GM12892 (cell line): ENCODE measurements at regions not wholly inside any gene's neighbourhood (a gene's known extent, or its start where the extent isn't known, plus 50 kb on each side); places are given as distances from the start of the nearest gene placed in this dataset.

Experiments used
- DNase-seq: peaks from one replicate; pipeline ENCODE4 v3.0.0; 2011; ENCODE audit not compliant: insufficient read length
- FAIRE-seq: peaks from 2 replicates; lab custom pipeline; 2011; peaks lifted over from hg19 to GRCh38; lab: Jason Lieb, UNC
- POLR2A ChIP-seq: IDR thresholded peaks from 2 replicates; pipeline ENCODE4 v1.6.1; 2011; ENCODE audit warnings: low read depth, low read length, control low read depth
- POLR2AphosphoS5 ChIP-seq: IDR thresholded peaks from 2 replicates; pipeline ENCODE4 v1.6.1; 2011; ENCODE audit warnings: low read depth, low read length, control low read depth
- TAF1 ChIP-seq: IDR thresholded peaks from 2 replicates; pipeline ENCODE4 v1.6.1; 2011; ENCODE audit warnings: low read depth, mild to moderate bottlenecking, control low read depth, low read length, borderline replicate concordance

DNA sequence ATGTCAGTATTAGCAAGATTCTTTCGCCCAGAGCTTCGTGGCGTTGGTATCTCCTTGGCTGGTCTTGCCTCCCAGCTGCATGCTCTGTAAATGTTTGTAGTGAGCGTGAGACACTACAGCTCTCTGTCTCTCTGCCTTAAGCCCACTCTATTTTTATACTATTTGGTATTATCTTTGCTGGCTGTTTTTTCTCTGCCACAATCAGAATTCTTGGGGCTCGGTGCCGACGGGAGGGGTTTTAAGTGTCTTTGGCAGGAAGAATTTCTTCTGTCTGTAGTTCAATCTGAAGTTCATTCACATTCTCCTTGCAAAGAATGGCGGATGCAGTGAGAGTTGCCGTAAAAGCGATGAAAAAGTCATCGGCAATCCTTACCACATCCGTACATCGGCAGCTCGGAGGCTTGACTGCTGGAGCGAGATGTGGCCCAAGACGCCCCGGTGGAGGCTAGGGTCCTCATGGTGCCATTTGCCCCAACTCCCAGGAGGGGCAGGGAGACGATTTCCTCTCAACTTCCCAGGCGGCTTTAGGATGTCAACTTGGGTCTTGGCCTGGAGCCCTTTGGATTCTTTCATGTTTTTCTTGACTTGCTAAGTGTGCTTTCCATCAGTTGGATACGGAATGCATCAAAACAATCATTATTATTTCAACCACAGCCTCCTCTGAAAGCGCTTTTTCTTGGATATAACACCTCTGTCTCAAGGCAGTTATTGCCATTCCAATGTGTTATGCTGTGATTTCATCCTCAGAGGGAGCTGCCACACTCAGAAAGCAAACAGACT lies 132.3 kb upstream of the SDK2 start:
- DNase-seq = no peak
- TF ChIP-seq POLR2AphosphoS5 (no peak), POLR2A (no peak)
- FAIRE-seq = no peak

DNA sequence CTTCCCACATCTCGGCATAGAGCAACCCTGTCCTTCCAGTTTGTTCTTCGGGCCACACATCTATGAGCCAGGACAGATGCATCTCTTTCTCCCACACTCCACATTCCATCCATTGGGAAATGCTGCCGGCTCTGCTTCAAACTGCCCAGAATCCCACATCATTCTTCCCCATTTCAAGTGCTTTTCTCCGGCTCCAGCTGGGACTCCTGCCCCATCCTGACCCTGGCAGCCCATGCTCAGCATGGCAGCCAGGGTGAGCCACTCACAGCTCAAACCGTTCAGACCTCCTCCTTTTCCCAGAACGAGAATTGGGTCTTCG lies 132.8 kb upstream of the SDK2 start:
- no peak for DNase-seq
- no peak for FAIRE-seq
- TF ChIP-seq POLR2AphosphoS5 = no peak
- no peak for TF ChIP-seq POLR2A
- TF ChIP-seq TAF1 = no peak

DNA sequence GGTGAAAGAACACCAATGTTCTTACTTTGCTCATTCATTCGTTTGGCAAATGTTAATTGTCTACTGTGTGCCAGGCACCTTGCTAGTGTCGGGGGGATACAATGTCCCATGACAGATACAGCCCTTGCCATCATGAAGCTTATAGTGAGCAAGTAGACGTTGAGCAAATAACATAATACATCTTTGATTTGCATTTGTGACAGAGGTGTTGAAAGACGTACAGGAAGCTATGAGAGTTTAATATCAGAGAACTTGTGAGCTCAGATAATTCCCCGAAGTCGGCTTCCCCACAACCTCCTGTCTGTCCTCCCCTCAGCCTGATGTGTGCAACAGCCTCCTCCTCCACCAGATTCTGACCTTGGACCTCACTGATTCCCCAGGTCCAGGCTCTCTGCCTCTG lies 138.0 kb upstream of the SDK2 start:
- FAIRE-seq (no peak), DNase-seq (no peak)
- TF ChIP-seq POLR2AphosphoS5 (no peak), POLR2A (no peak), TAF1 (no peak)

DNA sequence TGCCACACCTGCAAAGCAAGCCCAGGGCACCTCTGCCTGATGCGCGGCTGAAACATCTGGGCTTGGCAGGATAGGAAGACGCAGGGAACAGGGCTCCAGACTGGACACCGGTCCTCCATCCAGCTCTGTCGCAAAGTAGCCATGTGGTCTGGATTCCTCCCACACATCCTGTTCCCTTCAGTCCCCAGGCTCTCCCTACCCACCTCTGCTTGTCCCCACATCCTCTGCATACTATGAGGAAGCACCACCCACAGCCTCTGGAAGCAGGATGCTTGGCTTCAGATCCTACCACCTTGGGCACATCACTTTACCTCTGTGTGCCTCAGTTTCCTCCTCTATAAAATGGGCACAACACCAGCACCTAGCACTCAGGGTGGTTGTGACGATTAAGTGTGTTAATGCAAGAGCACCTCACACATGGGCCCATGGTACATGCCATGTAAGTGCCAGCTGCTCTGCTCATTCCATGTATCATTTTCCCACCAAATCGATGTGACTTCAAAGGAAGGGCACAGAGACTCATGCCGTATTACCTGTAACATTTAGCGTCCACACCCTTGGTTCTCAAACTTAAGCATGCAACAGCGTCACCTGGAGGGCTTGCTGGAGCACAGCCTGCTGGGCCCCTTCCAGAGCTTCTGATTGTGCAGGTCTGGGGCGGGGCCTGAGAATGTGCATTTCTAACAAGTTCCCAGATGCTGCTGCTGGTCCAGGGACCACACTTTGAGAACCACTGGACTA lies 138.6 kb upstream of the SDK2 start:
- DNase-seq (no peak), FAIRE-seq (no peak)

DNA sequence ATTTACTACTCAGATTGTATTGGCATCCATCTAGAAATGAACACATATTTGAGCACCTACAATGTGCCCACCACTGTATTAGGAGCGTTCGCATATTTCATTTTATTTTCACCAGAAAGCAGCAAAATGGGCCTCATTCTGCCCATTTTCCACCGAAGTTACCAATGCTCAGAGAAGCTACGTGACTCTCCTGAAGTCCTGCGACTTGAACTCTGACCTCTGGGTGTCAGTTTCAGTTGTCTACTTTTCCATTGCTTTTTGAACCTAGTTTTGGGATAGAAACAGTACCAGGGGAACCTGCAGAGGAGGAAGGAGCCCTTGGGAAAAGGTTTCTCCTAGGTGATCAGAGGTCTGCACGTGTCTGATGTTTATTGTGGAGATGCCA lies 139.1 kb upstream of the SDK2 start:
- no peak for DNase-seq

More for the DNA sequence above, 138.6 kb upstream of the SDK2 start:
- TF ChIP-seq TAF1 = no peak
- TF ChIP-seq POLR2A = no peak
- no peak for TF ChIP-seq POLR2AphosphoS5

DNA sequence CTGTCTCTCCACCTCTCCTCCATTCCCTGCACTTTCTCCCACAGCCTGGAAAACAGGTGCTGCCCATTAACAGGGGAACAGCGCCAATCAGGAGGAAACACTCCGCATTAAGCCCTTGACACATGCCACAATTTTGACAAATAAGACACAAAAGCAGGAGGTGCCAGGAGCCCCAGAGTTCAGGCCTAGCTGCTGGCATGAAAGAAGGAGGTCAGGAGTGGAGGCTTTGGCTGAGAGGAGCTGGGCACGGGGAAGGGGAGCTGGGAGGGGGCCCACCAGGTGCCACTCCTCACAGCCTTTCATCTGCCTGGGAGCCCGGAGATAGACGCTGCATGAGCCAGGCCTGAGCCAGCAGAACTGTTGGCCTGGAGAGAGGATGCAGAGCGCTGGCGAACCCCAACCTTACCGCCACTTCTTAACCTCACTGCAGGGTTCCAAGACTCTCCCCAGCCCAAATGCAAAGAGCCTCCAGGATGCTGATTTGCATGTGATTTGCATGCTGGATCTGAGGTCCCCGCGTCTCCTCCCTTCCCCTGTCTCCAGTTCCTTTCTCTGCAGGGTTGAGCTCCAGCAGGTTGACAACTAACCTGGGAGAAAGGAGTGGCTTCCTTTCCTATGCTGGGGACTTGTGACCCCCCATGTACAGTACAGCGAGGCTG lies 139.8 kb upstream of the SDK2 start:
- no peak for DNase-seq
- TF ChIP-seq TAF1 = no peak
- FAIRE-seq = no peak

More for the DNA sequence above, 139.1 kb upstream of the SDK2 start:
- TF ChIP-seq POLR2A = no peak
- TF ChIP-seq TAF1 = no peak
- TF ChIP-seq POLR2AphosphoS5 = no peak
- FAIRE-seq = no peak

DNA sequence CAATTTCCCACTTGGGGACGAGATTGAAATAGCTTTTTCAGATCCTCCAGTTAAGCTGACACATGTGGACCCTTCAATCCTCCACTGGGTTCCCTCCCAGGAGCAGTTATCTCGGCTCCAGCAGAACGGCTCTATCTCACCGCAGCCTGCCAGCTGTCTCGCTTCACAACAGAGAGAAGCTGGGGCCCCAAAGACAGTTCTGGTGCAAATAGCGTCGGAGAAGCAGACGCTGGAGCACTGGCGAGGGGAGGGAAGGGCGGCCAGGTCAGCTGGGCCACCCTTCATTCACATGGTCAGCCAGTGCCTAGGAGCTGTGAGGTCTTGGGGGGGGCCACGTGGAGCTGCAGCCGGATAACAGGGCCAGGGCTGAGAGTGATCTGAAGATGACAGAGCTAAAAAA lies 141.3 kb upstream of the SDK2 start:
- DNase-seq = no peak
- FAIRE-seq = no peak
- no peak for TF ChIP-seq POLR2AphosphoS5
- no peak for TF ChIP-seq TAF1
- TF ChIP-seq POLR2A = no peak

DNA sequence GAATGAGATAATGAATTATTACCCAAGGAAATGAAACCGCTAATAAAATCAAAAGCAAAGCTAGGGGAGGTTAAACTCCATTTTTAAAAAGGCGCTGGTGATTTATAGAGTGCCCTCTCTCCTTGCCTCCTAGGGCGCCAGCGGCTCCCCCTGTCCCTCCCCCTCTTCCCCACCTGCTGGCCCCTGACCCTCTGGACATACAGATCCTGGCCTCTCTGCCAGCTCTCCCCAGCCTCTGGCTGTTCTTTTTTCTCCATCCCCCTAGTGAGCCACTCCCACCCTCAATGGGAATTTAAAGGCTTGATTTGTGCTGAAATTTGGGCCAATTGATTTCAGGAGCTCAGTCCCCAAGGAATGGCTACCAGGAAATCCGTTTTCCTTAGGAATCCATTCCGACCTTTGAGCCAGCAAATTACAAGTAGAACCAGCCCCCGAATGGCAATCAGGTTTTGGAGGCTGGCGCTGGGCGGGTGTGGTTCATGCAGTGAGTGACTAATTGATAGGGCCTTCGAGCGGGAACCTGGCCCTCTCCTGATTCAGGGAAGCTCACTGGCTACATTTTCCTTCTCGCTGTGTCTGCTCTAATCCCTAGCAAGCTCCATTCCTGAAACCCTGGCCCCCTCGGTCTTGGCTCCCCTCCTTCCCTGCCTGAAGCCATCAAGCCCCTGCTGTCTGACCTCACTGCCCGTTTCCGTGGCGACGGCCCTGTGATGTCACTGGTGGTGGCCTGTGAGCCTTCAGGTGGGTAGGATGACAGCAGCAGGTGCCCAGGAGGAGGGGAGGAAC lies 141.9 kb upstream of the SDK2 start:
- DNase-seq = no peak
- FAIRE-seq = no peak
- TF ChIP-seq TAF1 = no peak
- no peak for TF ChIP-seq POLR2A
- TF ChIP-seq POLR2AphosphoS5 = no peak

DNA sequence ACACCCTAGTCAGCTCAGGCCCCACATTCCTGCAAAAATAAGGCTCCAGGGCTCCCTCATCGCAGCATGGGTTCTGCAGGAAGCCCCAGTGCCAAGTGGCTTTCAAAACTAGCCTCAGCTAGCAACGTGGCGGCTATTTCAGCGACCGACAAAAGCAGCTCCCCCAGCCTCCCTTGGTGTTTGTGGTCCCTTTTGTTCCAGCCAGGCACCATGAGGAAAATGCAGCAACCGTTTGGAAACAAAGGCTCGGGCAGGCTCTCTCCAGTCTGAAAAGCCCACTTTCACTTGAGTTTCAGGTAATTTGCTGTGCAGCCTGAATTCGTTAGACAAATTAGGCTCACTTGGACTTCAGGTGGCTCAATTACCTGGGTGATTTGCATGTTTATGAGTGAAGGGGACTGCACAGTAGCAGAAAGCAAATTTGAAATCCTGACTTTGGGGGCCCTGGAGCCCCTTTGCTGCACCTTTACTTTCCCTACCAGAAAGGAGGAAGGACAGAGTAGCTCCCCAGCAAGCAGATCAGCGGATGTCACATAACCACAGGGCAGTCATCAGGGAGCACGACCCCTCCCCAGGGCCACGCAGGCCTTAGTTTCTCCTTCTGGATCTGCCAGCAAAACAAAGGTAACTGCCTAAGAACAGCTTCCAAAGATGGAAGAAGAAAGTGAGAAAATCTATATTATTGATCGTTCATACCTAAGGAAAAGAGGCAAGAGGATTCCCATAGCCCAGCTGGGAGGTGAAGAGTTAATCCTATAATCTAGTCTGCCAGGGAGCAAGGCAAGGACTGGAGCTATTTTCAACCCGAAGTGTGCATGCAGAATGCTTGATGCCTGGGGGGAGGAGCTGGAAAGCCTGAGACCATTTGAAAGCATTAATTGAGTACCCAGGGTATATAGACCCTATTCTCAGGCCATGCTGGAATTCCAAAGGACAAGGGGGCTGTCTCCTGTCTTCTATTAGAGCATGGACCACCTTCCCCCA lies 143.1 kb upstream of the SDK2 start:
- DNase-seq = no peak
- FAIRE-seq = no peak
- TF ChIP-seq POLR2AphosphoS5 (no peak), TAF1 (no peak), POLR2A (no peak)

DNA sequence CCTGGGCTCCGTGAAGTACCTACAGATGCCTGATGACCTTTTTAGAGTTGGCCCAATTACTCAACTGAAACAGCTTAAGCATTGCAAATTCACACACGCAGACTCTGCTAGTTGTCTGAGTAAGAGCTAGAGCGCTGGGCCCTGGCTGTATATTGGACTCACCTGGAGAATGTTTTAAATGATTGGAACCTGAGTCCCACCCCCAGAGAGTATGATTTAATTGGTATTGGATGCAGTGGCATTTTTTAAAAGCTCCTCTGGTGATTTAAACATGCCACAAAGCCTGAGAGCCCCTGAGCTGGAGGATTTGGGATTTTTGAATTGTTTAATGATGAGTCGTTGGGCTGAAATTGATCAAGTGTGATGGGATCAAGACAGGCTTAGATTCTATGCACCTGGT lies 143.9 kb upstream of the SDK2 start:
- TF ChIP-seq POLR2A (no peak), TAF1 (no peak), POLR2AphosphoS5 (no peak)
- DNase-seq = no peak
- FAIRE-seq = no peak

DNA sequence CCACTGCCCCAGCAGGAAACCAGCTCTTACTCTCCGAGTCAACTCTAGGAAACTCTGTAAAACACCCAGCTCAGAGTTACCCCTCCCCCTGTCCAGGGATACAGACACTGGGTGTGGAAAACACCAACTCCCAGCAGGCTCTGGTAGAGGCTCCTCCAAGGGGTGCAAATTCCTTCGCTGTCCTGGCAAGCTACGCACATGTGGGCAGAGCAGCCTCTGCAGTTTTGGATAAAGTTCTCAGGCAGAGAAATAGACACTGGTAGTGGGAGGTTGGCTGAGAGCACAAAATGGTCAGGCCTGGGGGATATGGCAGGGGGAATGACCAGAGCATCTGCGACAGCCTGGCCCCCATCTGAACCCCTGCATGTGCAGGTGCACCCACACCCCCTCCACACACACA lies 146.9 kb upstream of the SDK2 start:
- no peak for TF ChIP-seq TAF1
- no peak for DNase-seq
- no peak for FAIRE-seq

DNA sequence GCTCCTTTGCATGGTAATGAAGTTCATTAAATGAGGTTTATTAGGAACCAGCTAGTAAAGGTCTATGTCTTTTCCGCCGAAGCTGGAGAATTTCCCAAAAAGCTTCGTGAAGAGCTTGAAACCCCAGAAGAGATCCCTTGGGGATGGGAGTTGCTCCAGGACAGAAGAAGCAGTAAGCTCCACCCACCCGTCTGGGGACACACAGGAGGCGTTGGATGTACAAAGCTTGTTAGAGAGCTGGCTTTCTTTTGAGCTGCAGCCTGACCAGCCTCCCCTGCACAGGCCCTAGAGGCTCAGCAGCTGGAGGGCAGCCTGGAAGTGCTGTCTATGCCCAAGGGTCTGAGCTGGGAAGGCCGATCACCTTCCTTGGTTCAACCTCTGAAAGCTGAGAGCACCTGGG lies 147.4 kb upstream of the SDK2 start:
- TF ChIP-seq POLR2A = no peak
- no peak for DNase-seq
- FAIRE-seq = no peak
